Esophagus squamous epithelium (tissue), 5 donors: ENCODE measurements at regions not wholly inside any gene's neighbourhood (a gene's known extent, or its start where the extent isn't known, plus 50 kb on each side); places are given as distances from the start of the nearest gene placed in this dataset.

ENCODE experiments used
- DNase-seq: peaks from one replicate; lab custom pipeline; 2025; lab: John Stamatoyannopoulos, UW
- H3K27ac ChIP-seq, 4 donors: fragments of 200-600 bp; sonication (generic); one replicate each; pipeline ENCODE4 v1.5.1; 2016 to 2019; ENCODE audit warnings: mild to moderate bottlenecking in 1 of 4
- H3K27me3 ChIP-seq, 4 donors: fragments of 200-600 bp; sonication (generic); 1 replicate in 3 of 4; 2 replicates in 1 of 4; pipeline versions ENCODE4 v1.5.1 to v1.6.0; 2017 to 2021; ENCODE audit warnings: antibody characterized with exemption in 1 of 4
- H3K36me3 ChIP-seq, 3 donors: fragments of 200-600 bp; sonication (generic); one replicate each; pipeline ENCODE4 v1.5.1; 2016 to 2019
- H3K4me1 ChIP-seq, 3 donors: fragments of 200-600 bp; sonication (generic); one replicate each; pipeline ENCODE4 v1.5.1; 2017 to 2019
- H3K4me3 ChIP-seq, 4 donors: fragments of 200-600 bp; sonication (generic); 1 replicate in 3 of 4; 2 replicates in 1 of 4; pipeline ENCODE4 v1.5.1; 2016 to 2019; ENCODE audit warnings: mild to moderate bottlenecking in 2 of 4, moderate library complexity in 1 of 4
- H3K9me3 ChIP-seq, 3 donors: fragments of 200-600 bp; sonication (generic); one replicate each; pipeline ENCODE4 v1.5.1; 2016 to 2019
- POLR2A ChIP-seq, 4 donors: fragments of 450-650 bp; IDR thresholded peaks; one replicate each; pipeline ENCODE4 v1.6.1; 2017; ENCODE audit warnings: antibody characterized with exemption in 4 of 4, mild to moderate bottlenecking in 4 of 4, moderate library complexity in 3 of 4
- WGBS, 2 donors: methylation state at CpG; one replicate each; pipeline ENCODE4 v1.1.5; 2018; 5-methylcytosine and 5-hydroxymethylcytosine counted together
- intact Hi-C: fragments of 100-400 bp; cut with DNase I; formaldehyde crosslinking; loops from one replicate; pipeline ENCODE4 v1.15.0; 2022
- TF ChIP-seq, protein P1 (sequence below), 6 experiments: fragments of 450-650 bp in 4 of 6; fragments of 200-600 bp in 2 of 6; sonication (generic) in 2 of 6; IDR thresholded peaks; one replicate each; pipeline ENCODE4 v1.5.1; 2016 to 2019; ENCODE audit warnings: antibody characterized with exemption in 6 of 6, mild to moderate bottlenecking in 4 of 6, moderate library complexity in 4 of 6
- donor health status: DM: yes; HTN: yes; CAD: no.

- DNase-seq, result no peak
- Histone ChIP-seq H3K9me3 (no peaks in the 10 kb centered on the region), H3K36me3 (no peaks in the 10 kb centered on the region), H3K4me3 (no peak overlapping the region), H3K27ac (no peak overlapping the region), H3K27me3 (no peaks in the 10 kb centered on the region), H3K4me1 (no peaks in the 10 kb centered on the region)
- no peak for TF ChIP-seq POLR2A (IDR thresholded peaks at IDR 0.05)
- TF ChIP-seq, protein P1, sequence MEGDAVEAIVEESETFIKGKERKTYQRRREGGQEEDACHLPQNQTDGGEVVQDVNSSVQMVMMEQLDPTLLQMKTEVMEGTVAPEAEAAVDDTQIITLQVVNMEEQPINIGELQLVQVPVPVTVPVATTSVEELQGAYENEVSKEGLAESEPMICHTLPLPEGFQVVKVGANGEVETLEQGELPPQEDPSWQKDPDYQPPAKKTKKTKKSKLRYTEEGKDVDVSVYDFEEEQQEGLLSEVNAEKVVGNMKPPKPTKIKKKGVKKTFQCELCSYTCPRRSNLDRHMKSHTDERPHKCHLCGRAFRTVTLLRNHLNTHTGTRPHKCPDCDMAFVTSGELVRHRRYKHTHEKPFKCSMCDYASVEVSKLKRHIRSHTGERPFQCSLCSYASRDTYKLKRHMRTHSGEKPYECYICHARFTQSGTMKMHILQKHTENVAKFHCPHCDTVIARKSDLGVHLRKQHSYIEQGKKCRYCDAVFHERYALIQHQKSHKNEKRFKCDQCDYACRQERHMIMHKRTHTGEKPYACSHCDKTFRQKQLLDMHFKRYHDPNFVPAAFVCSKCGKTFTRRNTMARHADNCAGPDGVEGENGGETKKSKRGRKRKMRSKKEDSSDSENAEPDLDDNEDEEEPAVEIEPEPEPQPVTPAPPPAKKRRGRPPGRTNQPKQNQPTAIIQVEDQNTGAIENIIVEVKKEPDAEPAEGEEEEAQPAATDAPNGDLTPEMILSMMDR (IDR thresholded peaks at IDR 0.05), result no peak
- 48 to 52% methylated on average over 1 of the region's 1 CpG for WGBS, 2 donors
- intact Hi-C loops, result no loop called here
These were observed 59.3 kb downstream of the DDIT4L start for GRCh38 chr4:100130964-100131363.

DNA sequence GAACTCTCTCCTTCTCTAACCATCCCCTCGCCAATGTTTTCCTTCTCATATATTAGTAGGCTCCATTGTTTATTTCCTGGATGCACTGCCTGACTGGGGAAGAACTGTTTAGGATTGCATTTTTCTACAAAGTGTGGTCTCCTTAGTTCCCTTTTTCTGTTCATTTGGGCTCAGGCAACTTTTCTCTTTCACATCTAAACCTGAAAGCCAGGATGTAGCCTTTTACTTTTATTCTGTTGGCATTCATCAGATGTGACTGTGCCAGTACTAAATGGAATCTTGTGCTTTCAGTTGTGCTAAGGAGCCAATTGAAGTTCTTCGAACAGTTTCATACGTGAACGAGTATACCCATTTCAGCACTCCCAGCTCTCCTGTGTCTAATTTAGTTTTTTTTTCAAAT lies 59.8 kb downstream of the DDIT4L start:
- no peaks in the 10 kb centered on the region for H3K4me1 ChIP-seq
- no peaks in the 10 kb centered on the region for H3K9me3 ChIP-seq
- no peak for DNase-seq
- no peaks in the 10 kb centered on the region for H3K36me3 ChIP-seq
- no peak overlapping the region for H3K27ac ChIP-seq
- intact Hi-C loops, result no loop called here
- H3K27me3 ChIP-seq, result no peaks in the 10 kb centered on the region
- WGBS, 2 donors, result 86 to 87% methylated on average over 4 of the region's 4 CpGs
- H3K4me3 ChIP-seq, result no peak overlapping the region
- TF ChIP-seq, protein P1 (IDR thresholded peaks at IDR 0.05), result no peak
- no peak for TF ChIP-seq POLR2A (IDR thresholded peaks at IDR 0.05)

- H3K36me3 ChIP-seq, result no peaks in the 10 kb centered on the region
- DNase-seq, result no peak
- TF ChIP-seq POLR2A (IDR thresholded peaks at IDR 0.05), result no peak
- TF ChIP-seq, protein P1 (IDR thresholded peaks at IDR 0.05), result no peak
- 63 to 71% methylated on average over 4 of the region's 4 CpGs for WGBS, 2 donors
- no peak overlapping the region for H3K4me3 ChIP-seq
- H3K4me1 ChIP-seq, result no peaks in the 10 kb centered on the region
- no peaks in the 10 kb centered on the region for H3K9me3 ChIP-seq
- no peaks in the 10 kb centered on the region for H3K27me3 ChIP-seq
- intact Hi-C loops, result no loop called here
- no peak overlapping the region for H3K27ac ChIP-seq
These were observed 60.5 kb downstream of the DDIT4L start for GRCh38 chr4:100129774-100130173.

DNA sequence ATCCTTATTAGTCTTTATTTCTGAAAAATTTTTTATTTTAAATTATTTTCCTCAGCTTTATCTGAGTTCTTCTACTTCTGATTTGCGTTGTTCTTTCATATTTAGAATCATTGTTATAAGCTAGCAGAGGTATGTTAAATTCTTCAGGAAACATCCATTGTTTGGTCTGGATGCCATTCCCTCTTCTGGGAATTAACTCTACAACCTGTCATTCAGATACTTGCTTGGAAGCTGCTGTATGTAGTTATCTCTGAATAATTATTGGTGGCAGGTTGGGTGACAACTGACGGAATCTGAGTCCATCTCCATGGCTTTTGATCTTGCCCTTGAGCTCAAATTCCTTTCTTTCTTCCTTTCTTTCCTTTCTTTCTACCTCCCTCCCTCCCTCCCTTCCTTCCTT lies 61.9 kb downstream of the DDIT4L start:
- TF ChIP-seq, protein P1 (IDR thresholded peaks at IDR 0.05), result no peak
- TF ChIP-seq POLR2A (IDR thresholded peaks at IDR 0.05), result no peak
- no peaks in the 10 kb centered on the region for H3K4me1 ChIP-seq
- H3K27ac ChIP-seq, result no peak overlapping the region
- H3K27me3 ChIP-seq, result no peaks in the 10 kb centered on the region
- H3K4me3 ChIP-seq, result no peak overlapping the region
- 73 to 90% methylated on average over 2 of the region's 2 CpGs for WGBS, 2 donors
- no peak for DNase-seq
- no peaks in the 10 kb centered on the region for H3K9me3 ChIP-seq
- H3K36me3 ChIP-seq, result no peaks in the 10 kb centered on the region
- intact Hi-C loops, result no loop called here

DNA sequence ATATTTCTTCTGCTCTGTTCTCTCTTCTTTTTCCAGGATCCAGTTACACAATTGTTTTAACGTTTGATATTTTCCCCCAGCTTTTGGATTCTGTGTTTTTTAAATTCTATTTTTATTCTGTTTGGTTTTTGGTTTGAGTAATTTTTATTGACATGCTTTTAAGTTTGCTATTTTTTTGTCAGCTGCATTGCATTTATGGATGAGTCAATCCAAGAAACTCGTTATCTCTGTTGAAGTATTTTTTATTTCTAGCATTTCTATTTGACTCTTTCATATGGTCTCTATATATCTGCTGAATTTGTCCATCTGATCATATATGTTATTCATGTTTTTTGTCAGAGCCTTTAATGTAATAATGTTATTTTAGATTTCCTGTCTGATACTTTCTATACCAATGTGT lies 65.6 kb downstream of the DDIT4L start:
- TF ChIP-seq, protein P1 (IDR thresholded peaks at IDR 0.05), result no peak
- DNase-seq, result no peak
- intact Hi-C loops, result no loop called here
- Histone ChIP-seq H3K9me3 (no peaks in the 10 kb centered on the region), H3K27me3 (no peaks in the 10 kb centered on the region), H3K4me3 (no peak overlapping the region), H3K27ac (no peak overlapping the region), H3K4me1 (no peaks in the 10 kb centered on the region), H3K36me3 (no peaks in the 10 kb centered on the region)
- 52 to 73% methylated on average over 2 of the region's 2 CpGs for WGBS, 2 donors
